ENCODE measurements at regions not wholly inside any gene's neighbourhood (a gene's known extent, or its start where the extent isn't known, plus 50 kb on each side); places are given as distances from the start of the nearest gene placed in this dataset.

- no peak overlapping the region for H3K27ac Mint-ChIP-seq
- intact Hi-C loops (cut with micrococcal nuclease): no loop called here
- no peak overlapping the region for H3K4me3 Mint-ChIP-seq
- H3K4me1 Mint-ChIP-seq (ENCODE audit: low read depth): no peaks in the 10 kb centered on the region
- peaks cover 63% of the 10 kb centered on the region for H3K9me3 Mint-ChIP-seq
- no peak for DNase-seq (ENCODE audit: low spot score)
- H3K27me3 Mint-ChIP-seq (ENCODE audit: insufficient read depth): no peaks in the 10 kb centered on the region
- H3K36me3 Mint-ChIP-seq (ENCODE audit: low read depth): no peaks in the 10 kb centered on the region
These were observed 504.6 kb downstream of the ALG10 start for GRCh38 chr12:34526946-34527345.

- H3K4me3 Mint-ChIP-seq: no peak overlapping the region
- intact Hi-C loops (cut with micrococcal nuclease): no loop called here
- H3K36me3 Mint-ChIP-seq (ENCODE audit: low read depth): no peaks in the 10 kb centered on the region
- H3K27ac Mint-ChIP-seq: no peak overlapping the region
- DNase-seq (ENCODE audit: low spot score): no peak
- H3K9me3 Mint-ChIP-seq: peaks cover 44% of the 10 kb centered on the region
- H3K4me1 Mint-ChIP-seq (ENCODE audit: low read depth): no peaks in the 10 kb centered on the region
- H3K27me3 Mint-ChIP-seq (ENCODE audit: insufficient read depth): no peaks in the 10 kb centered on the region
These were observed 525.0 kb downstream of the ALG10 start for GRCh38 chr12:34547276-34547675.

DNA sequence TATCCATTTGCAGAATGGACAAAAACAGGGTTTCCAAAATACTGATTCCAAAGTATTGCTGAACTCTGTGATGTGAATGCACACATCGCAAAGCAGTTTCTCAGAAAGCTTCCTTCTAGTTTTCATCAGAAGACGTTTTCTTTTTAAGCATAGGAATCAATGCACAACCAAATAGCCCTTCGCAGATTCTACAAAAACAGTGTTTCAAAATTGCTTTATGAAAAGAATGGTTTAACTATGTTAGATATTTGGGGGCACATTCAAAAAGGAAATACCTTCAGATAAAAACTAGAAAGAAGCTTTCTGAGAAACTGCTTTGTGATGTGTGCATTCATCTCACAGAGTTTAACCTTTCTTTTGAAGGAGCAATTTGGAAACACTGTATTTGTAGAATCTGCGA, 569.7 kb downstream of the ALG10 start:
- Mint-ChIP-seq H3K36me3 (ENCODE audit: low read depth) (no peaks in the 10 kb centered on the region), H3K4me3 (no peak overlapping the region), H3K9me3 (peaks cover 76% of the 10 kb centered on the region), H3K4me1 (ENCODE audit: low read depth) (no peaks in the 10 kb centered on the region), H3K27me3 (ENCODE audit: insufficient read depth) (no peaks in the 10 kb centered on the region), H3K27ac (no peak overlapping the region)
- DNase-seq (ENCODE audit: low spot score): no peak
- intact Hi-C loops (cut with micrococcal nuclease): no loop called here

DNA sequence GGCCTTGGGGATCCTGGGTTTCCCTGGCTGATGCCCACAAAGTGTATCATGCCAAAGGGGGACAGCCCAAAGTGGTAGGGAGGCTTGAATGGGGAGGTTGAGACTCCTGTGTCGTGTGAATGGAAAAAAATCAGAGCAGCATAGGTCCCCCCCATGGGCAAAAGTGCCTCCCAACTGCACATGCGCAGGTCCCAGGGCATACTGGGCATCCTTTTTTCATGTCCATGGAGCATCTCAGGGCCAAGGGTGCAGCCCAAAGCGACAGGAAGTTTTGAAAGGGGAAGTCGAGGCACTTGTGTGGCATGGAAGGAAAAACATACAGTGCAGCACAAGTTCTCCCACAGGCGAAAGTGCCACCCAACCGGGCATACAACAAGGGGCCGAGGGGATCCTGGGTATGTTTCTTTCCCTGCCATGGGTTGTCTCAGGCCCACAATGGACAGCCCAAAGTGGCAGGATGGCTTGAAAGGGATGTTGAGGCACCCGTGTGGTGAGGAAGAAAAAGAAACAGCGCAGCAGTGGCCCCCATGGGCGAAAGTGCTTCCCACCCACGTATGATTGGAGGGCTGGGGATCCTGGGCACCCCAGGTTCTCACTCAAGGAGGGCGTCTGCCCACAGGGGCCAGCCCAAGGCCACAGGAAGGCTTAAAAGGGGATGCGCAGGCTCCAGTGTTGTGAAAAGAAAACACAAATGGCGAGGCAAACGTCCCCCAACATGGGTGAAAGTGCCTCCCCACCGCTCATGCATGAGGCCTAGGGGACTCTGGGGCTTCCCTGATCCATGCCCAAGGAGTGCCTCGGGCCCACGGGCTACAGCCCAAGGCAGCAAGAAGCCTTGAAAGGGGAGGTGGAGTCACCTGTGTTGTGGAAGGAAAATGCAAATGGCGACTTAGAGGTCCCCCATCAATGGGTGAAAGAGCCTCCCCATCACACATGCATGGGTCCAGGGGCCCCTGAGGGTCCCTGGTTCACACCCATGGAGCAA, 573.7 kb downstream of the ALG10 start:
- Mint-ChIP-seq H3K36me3 (ENCODE audit: low read depth) (no peaks in the 10 kb centered on the region), H3K4me3 (no peak overlapping the region), H3K9me3 (peaks cover 72% of the 10 kb centered on the region), H3K27me3 (ENCODE audit: insufficient read depth) (no peaks in the 10 kb centered on the region), H3K4me1 (ENCODE audit: low read depth) (no peaks in the 10 kb centered on the region), H3K27ac (no peak overlapping the region)
- intact Hi-C loops (cut with micrococcal nuclease): no loop called here
- no peak for DNase-seq (ENCODE audit: low spot score)

DNA sequence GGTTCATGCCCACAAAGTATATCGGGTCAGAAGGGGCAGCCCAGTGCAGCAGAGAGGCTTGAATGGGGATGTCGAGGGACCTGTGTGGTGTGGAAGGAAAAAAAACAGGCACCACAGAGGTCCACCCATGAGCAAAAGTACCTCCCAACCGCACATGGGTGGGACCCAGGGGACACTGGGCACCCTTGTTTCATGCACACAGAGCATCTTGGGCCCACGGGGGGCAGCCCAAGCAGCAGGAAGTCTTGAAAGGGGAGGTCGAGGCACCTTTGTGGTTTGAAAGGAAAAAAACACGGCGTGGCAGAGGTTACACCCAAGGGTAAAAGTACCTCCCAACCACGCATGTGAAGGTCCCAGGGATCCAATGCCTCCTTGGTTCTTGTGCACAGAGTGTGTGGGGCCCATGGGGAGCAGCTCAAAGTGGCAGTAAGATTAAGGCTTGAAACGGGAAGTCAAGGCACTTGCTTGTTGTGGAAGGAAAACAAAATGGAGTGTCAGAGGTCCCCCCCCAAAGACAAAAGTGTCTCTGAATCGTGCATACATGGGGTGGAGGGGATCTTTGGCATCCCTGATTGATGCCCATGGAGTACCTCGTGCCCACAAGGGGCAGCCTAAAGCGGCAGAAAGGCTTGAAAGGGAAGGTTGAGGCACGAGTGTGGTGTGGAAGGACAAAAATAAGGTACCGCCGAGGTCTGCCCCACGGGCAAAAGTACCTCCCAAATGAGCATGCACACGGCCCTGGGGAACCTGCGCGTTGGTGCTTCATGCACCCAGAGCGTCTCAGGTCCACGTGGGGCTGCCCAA, 575.5 kb downstream of the ALG10 start:
- Mint-ChIP-seq H3K4me3 (no peak overlapping the region), H3K9me3 (peaks cover 71% of the 10 kb centered on the region), H3K27me3 (ENCODE audit: insufficient read depth) (no peaks in the 10 kb centered on the region), H3K4me1 (ENCODE audit: low read depth) (no peaks in the 10 kb centered on the region), H3K36me3 (ENCODE audit: low read depth) (no peaks in the 10 kb centered on the region), H3K27ac (no peak overlapping the region)
- intact Hi-C loops (cut with micrococcal nuclease): no loop called here
- DNase-seq (ENCODE audit: low spot score): no peak

- no peak overlapping the region for H3K27ac Mint-ChIP-seq
- H3K36me3 Mint-ChIP-seq (ENCODE audit: low read depth): no peaks in the 10 kb centered on the region
- DNase-seq (ENCODE audit: low spot score): no peak
- H3K27me3 Mint-ChIP-seq (ENCODE audit: insufficient read depth): no peaks in the 10 kb centered on the region
- peaks cover 71% of the 10 kb centered on the region for H3K9me3 Mint-ChIP-seq
- no peaks in the 10 kb centered on the region for H3K4me1 Mint-ChIP-seq (ENCODE audit: low read depth)
- intact Hi-C loops (cut with micrococcal nuclease): no loop called here
- no peak overlapping the region for H3K4me3 Mint-ChIP-seq
These were observed 576.1 kb downstream of the ALG10 start for GRCh38 chr12:34598352-34598827.

DNA sequence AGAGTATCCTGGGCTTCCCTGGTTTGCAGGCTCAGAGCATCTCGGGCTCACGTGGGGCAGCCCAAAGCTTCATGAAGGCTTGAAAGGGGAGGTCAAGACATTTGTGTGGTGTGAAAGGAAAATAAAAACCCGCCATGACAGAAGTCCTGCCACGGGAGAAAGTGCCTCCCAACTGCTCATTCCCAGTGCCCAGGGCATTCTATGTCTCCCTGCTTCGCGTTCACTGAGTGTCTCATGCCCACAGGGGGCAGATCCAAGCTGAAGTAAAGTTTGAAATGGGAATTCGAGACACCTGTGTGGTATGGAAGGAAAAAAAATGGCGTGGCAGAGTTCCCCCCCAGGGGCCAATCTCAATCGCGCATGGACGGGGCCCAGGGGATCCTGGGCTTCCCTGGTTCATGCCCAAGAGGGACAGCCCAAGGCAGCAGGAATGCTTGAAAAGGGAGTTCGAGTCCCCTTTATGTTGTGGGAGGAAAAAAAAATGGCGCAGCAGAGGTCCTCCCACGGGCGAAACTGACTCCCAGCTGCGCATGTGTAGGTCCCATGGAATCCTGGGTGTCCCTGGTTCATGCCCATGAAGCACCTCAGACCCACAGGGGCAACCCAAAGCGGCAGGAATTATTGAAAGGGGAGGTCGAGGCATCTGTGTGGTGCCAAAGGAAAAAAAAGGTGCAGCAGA, 576.7 kb downstream of the ALG10 start:
- H3K27ac Mint-ChIP-seq: no peak overlapping the region
- intact Hi-C loops (cut with micrococcal nuclease): no loop called here
- DNase-seq (ENCODE audit: low spot score): no peak
- peaks cover 72% of the 10 kb centered on the region for H3K9me3 Mint-ChIP-seq
- H3K36me3 Mint-ChIP-seq (ENCODE audit: low read depth): no peaks in the 10 kb centered on the region
- H3K4me3 Mint-ChIP-seq: no peak overlapping the region
- no peaks in the 10 kb centered on the region for H3K27me3 Mint-ChIP-seq (ENCODE audit: insufficient read depth)
- no peaks in the 10 kb centered on the region for H3K4me1 Mint-ChIP-seq (ENCODE audit: low read depth)

- no peak for DNase-seq (ENCODE audit: low spot score)
- intact Hi-C loops (cut with micrococcal nuclease): no loop called here
- peaks cover 72% of the 10 kb centered on the region for H3K9me3 Mint-ChIP-seq
These were observed 577.5 kb downstream of the ALG10 start for GRCh38 chr12:34599530-34600513.

GRCh38 chr12:34600592-34601462, 578.5 kb downstream of the ALG10 start:
- no peaks in the 10 kb centered on the region for H3K4me1 Mint-ChIP-seq (ENCODE audit: low read depth)
- H3K4me3 Mint-ChIP-seq: no peak overlapping the region
- H3K27ac Mint-ChIP-seq: no peak overlapping the region
- no peaks in the 10 kb centered on the region for H3K36me3 Mint-ChIP-seq (ENCODE audit: low read depth)
- peaks cover 67% of the 10 kb centered on the region for H3K9me3 Mint-ChIP-seq
- no peak for DNase-seq (ENCODE audit: low spot score)
- intact Hi-C loops (cut with micrococcal nuclease): no loop called here
- no peaks in the 10 kb centered on the region for H3K27me3 Mint-ChIP-seq (ENCODE audit: insufficient read depth)

More at GRCh38 chr12:34599530-34600513, 577.5 kb downstream of the ALG10 start:
- Mint-ChIP-seq H3K36me3 (ENCODE audit: low read depth) (no peaks in the 10 kb centered on the region), H3K4me1 (ENCODE audit: low read depth) (no peaks in the 10 kb centered on the region), H3K4me3 (no peak overlapping the region), H3K27me3 (ENCODE audit: insufficient read depth) (no peaks in the 10 kb centered on the region), H3K27ac (no peak overlapping the region)

DNA sequence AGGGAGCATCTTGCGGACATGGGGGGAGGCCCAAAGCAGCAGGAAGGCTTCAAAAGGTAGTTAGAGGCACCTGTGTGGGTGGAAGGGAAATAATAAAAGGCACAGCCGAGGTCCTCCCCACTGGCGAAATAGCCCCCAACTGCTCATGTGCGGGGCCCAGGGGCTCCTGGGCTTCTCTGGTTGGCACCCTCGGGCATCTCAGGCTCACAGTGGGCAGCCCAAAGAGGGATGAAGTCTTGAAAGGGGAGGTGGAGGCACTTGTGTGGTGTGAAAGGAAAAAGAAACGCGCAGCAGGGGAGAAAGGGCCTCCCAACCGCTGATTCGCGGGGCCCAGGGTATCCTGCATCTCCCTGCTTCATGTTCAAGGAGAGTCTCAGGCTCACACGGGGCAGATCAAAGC, 579.4 kb downstream of the ALG10 start:
- H3K36me3 Mint-ChIP-seq (ENCODE audit: low read depth): no peaks in the 10 kb centered on the region

DNA sequence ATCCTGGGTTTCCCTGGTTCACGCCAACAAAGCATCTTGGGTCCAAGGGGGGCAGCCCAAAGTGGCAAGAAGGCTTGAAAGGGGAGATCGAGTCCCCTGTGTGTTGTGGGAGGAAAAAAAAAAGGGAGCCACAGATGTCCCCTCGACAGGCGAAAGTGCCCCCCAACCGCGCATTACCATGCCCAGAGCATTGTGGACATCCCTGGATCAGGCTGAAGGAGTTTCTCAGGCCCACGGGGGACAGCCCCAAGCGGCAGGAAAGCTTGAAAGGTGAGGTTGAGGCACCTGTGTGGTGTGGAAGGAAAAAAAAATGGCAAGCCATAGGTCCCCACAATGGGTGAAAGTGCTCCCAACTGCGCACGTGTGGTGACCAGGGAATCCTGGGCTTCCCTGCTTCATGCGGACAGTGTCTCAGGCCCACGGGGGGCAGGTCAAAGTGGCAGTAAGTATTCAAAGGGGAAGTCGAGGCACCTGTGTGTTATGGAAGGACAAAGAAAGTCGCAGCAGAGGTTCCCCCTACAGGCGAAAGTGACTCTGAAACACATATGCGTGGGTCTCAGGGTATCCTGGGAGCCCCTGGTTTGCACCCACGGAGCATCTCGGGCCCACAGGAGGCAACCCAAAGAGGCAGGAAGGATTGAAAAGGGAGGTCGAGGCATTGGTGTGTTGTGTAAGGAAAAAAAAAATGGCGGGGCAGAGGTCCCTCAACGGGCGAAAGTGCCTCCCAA, 580.1 kb downstream of the ALG10 start:
- Mint-ChIP-seq H3K4me3 (no peak overlapping the region), H3K36me3 (ENCODE audit: low read depth) (no peaks in the 10 kb centered on the region), H3K27ac (no peak overlapping the region), H3K4me1 (ENCODE audit: low read depth) (no peaks in the 10 kb centered on the region), H3K27me3 (ENCODE audit: insufficient read depth) (no peaks in the 10 kb centered on the region), H3K9me3 (peaks cover 70% of the 10 kb centered on the region)
- intact Hi-C loops (cut with micrococcal nuclease): no loop called here
- no peak for DNase-seq (ENCODE audit: low spot score)

More for the DNA sequence above, 579.4 kb downstream of the ALG10 start:
- Mint-ChIP-seq H3K9me3 (peaks cover 70% of the 10 kb centered on the region), H3K27ac (no peak overlapping the region), H3K4me1 (ENCODE audit: low read depth) (no peaks in the 10 kb centered on the region), H3K4me3 (no peak overlapping the region), H3K27me3 (ENCODE audit: insufficient read depth) (no peaks in the 10 kb centered on the region)
- DNase-seq (ENCODE audit: low spot score): no peak
- intact Hi-C loops (cut with micrococcal nuclease): no loop called here

Measured in activated T-helper 1 cell treated with anti-CD3 and anti-CD28 coated beads, Interleukin-12 subunit alpha, Interleukin-12 subunit beta, Interleukin-2, Interleukin-4 antibody, amounts not matched to agents 30 ng/mL and 10 ng/mL and 1 ng/mL, durations not matched to agents 14 hours and 24 hours and 36 hours (primary cell).